IPS-15b (cell line): ENCODE measurements at regions not wholly inside any gene's neighbourhood (a gene's known extent, or its start where the extent isn't known, plus 50 kb on each side); places are given as distances from the start of the nearest gene placed in this dataset.

Source experiments
- H3K27me3 ChIP-seq: one replicate; pipeline ENCODE4 v1.6.1; 2013; ENCODE audit warnings: low read length; ENCODE audit not compliant: control insufficient read depth, insufficient read depth
- H3K36me3 ChIP-seq: one replicate; pipeline ENCODE4 v1.6.1; 2013; ENCODE audit warnings: low read length; ENCODE audit not compliant: control insufficient read depth, insufficient read depth
- H3K4me1 ChIP-seq: one replicate; pipeline ENCODE4 v1.6.1; 2013; ENCODE audit warnings: mild to moderate bottlenecking, low read length; ENCODE audit not compliant: control insufficient read depth, insufficient read depth
- H3K4me3 ChIP-seq: one replicate; pipeline ENCODE4 v1.5.1; 2013; ENCODE audit warnings: low read depth, low read length
- H3K9ac ChIP-seq: one replicate; pipeline ENCODE4 v1.6.1; 2013; ENCODE audit warnings: low read depth, mild to moderate bottlenecking, low read length
- H3K9me3 ChIP-seq: one replicate; pipeline ENCODE4 v1.6.1; 2013; ENCODE audit warnings: mild to moderate bottlenecking, low read length; ENCODE audit not compliant: control insufficient read depth, insufficient read depth

DNA sequence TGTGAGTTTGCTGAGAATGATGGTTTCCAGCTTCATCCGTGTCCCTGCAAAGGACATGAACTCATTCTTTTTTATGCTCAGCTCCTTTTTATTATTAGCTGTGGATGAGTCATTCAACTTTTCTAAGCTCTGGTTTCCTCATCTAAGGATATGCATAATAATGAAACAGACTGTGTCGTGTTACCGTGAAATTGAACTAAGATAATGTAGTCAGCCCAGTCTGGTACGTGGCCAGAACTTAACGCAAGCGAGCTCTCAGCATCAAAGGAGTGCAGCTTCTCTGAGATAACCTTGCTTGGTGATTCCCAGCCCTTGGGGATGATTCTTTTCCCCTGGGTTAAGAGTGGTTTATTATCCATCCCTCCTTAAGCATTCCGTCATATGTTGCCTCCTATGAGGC lies 454.3 kb upstream of the EEF2KMT start:
- H3K4me1 ChIP-seq = no peaks in the 10 kb centered on the region
- H3K9me3 ChIP-seq = no peaks in the 10 kb centered on the region
- H3K9ac ChIP-seq = no peak overlapping the region
- H3K27me3 ChIP-seq = no peaks in the 10 kb centered on the region
- no peak overlapping the region for H3K4me3 ChIP-seq
- no peaks in the 10 kb centered on the region for H3K36me3 ChIP-seq

DNA sequence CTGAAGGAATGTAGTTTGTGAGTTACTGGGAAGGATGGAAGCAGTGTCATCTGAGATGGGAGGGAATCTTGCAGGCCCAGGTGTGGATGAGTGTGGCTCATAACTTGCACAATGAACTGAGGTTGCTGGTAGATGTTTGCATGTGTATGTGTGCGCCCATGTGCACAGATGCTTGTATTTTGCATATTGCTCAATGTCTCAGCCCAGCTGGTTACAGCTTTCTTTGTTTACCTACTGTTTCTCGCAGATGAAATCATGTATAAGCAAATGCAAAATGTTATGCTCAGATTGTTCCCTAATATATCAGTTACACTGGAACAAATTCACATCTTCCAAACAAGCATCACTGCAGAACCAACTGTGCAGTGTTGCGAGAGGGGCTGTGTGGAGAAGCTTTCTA lies 452.2 kb upstream of the EEF2KMT start:
- H3K9ac ChIP-seq = no peak overlapping the region
- no peak overlapping the region for H3K4me3 ChIP-seq

DNA sequence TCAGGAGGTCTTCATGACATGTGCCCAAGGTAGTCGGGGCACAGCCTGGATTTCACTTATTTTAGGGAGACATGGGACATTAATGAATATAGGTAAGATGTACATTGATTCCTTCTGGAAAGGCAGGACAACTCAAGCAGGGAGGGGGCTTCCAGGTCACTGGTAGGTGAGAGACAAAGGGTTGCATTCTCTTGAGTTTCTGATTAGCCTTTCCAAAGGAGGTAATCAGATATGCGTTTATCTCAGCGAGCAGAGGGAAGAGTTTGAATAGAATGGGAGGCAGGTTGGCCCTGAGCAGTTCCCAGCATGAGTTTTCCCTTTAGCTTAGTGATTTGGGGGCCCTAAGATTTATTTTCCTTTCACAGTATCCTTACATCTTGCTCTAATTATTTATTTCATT lies 443.8 kb upstream of the EEF2KMT start:
- Histone ChIP-seq H3K27me3 (no peaks in the 10 kb centered on the region), H3K4me3 (no peak overlapping the region), H3K4me1 (peaks cover 8% of the 10 kb centered on the region), H3K36me3 (no peaks in the 10 kb centered on the region), H3K9ac (no peak overlapping the region), H3K9me3 (no peaks in the 10 kb centered on the region)

More for the DNA sequence above, 452.2 kb upstream of the EEF2KMT start:
- no peaks in the 10 kb centered on the region for H3K36me3 ChIP-seq
- no peaks in the 10 kb centered on the region for H3K4me1 ChIP-seq
- no peaks in the 10 kb centered on the region for H3K27me3 ChIP-seq
- no peaks in the 10 kb centered on the region for H3K9me3 ChIP-seq

DNA sequence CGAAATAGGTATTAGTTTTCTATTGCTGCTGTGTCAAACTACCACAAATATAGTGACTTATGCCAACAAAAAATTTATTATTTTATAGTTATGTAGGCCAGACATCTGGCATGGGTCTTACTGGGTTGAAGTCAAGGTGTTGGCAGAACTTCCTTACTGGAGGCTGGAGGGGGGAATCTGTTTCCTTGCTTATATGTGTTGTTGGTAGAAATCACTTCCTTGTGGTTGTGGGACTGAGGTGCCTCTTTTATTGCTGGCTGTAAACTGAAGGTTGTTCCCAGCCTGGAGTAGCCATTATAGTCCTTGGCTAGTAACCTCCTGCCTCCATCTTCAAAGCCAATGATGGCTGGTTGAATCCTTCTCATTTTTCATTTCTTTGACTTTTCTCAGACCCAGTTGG lies 439.8 kb upstream of the EEF2KMT start:
- Histone ChIP-seq H3K4me3 (no peak overlapping the region), H3K4me1 (peaks cover 5% of the 10 kb centered on the region), H3K9me3 (no peaks in the 10 kb centered on the region), H3K36me3 (no peaks in the 10 kb centered on the region), H3K27me3 (no peaks in the 10 kb centered on the region), H3K9ac (no peak overlapping the region)

DNA sequence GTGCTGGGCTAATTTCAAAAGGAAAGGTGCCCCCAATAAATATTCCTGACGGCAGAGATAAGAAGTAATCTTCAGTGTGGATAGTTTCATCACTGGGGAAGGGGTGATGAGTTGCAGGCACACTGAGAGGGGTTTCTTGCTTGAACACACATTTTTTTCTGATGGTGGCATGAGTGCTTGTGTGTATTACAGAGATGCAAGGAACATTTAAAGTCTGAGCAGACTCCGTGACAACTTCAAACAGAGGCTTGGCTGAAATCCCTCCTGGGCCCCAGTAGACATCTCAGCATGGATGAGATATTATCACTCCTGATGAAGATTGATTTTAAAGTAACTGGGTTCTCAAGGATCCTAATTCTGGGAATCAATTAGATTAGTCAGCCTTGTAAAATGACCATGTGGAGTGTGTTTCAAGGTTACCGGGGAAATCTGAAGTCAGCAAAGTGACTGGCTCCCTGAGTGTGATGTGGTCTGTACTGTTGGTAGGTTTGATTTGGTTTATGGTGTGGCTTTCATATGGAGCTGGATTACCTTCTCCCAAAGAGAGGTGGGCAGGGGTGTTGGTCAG lies 435.8 kb upstream of the EEF2KMT start:
- H3K36me3 ChIP-seq = no peaks in the 10 kb centered on the region
- no peaks in the 10 kb centered on the region for H3K27me3 ChIP-seq
- H3K4me3 ChIP-seq = no peak overlapping the region
- H3K4me1 ChIP-seq = no peaks in the 10 kb centered on the region
- H3K9me3 ChIP-seq = no peaks in the 10 kb centered on the region
- H3K9ac ChIP-seq = no peak overlapping the region

DNA sequence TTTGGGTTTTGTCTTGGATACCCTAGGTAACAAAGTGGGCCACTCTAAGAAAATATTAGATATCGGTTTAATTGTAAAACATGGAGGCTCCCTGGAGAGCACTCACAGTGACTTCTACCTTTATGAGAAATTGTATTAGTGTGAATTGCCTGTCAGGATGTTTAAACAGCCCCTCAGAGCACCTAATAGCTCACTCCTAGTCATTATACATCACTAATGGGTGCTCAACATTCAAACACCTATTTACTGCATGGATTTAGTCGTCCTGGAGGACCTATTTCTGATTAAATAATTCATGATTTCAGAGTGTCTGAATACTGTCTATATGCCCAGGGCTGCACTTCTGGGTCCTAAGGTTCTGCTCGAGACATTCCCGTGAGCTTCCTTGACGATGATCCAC lies 430.2 kb upstream of the EEF2KMT start:
- Histone ChIP-seq H3K9me3 (no peaks in the 10 kb centered on the region), H3K36me3 (no peaks in the 10 kb centered on the region), H3K27me3 (no peaks in the 10 kb centered on the region), H3K4me3 (no peak overlapping the region), H3K9ac (no peak overlapping the region), H3K4me1 (no peaks in the 10 kb centered on the region)

DNA sequence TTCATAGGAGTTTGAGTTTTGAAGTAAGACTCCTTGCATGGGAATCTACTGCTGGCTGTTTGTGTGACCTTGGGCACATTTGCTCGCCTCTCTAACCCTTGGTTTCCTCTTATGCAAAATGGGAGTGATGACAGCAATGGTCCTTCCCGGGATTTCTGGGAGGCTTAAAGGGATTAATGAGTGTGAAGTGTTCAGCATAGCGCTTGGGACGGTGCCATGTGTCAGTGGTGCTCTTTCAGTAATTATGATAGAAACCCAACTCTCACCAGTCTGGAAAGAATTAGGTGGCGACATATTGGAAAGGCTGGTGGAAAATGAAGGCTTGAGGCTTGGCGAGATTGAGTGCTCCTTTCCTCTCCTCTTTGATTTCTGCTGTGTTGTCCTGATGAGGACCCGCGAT lies 429.2 kb upstream of the EEF2KMT start:
- Histone ChIP-seq H3K9ac (no peak overlapping the region), H3K36me3 (no peaks in the 10 kb centered on the region), H3K4me3 (no peak overlapping the region), H3K4me1 (no peaks in the 10 kb centered on the region), H3K9me3 (no peaks in the 10 kb centered on the region), H3K27me3 (no peaks in the 10 kb centered on the region)

DNA sequence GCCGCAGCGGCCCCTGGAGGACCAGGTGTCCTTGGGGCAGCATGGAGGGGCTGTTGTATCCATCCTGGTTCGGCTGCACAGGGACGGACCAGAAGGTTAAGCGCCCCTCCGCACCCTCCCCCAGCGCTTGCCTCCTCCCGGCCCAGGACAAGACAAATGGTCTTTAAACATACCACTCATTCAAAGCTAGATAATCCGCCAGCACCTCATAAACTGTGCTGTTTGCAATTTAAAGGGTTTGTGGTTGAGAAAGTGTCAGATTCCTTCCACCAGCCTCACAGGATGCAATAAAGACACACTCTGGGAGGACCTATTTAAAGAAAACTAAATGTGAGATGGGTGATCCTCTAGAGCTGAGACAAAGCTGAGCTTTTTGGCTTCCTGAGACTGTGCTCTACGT lies 426.2 kb upstream of the EEF2KMT start:
- Histone ChIP-seq H3K9me3 (no peaks in the 10 kb centered on the region), H3K27me3 (no peaks in the 10 kb centered on the region), H3K9ac (no peak overlapping the region), H3K4me3 (no peak overlapping the region), H3K36me3 (no peaks in the 10 kb centered on the region), H3K4me1 (no peaks in the 10 kb centered on the region)

DNA sequence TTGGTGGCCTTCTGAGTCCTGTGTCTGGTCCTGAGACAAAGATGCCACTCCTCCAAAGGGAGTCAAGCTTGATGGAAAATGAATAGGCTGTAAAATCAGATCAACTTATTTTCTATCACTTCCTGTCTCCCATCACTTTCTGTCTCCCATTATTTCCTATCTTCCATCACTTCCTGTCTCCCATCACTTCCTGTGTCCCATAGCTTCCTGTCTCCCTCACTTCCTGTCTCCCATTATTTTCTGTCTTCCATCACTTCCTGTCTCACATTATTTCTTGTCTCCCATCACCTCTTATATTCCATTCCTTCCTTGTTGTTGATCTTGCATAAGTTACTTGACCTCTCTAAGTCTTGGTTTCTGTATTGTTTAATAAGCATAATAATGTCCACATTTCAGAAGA lies 418.5 kb upstream of the EEF2KMT start:
- Histone ChIP-seq H3K9ac (no peak overlapping the region), H3K4me1 (no peaks in the 10 kb centered on the region), H3K4me3 (no peak overlapping the region), H3K27me3 (no peaks in the 10 kb centered on the region), H3K9me3 (no peaks in the 10 kb centered on the region), H3K36me3 (no peaks in the 10 kb centered on the region)

DNA sequence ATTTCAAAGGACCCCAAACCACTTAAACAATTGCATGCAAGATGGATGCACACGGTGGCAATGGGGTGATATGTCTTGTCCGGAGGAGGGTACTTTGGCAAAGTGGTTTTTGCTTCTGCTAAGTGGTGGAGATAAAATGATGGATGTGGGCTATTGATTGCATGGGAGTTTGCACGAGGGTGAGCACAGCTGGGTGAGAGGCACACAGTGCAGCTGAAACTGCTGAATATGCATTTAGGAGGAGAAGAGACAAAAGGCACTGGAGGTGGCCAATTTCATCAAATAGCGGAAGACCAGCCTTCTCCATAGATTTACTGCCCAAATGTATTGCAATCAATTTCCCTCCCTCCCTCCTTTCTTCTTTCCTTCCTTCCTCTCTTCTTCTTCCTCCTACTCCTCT lies 414.4 kb upstream of the EEF2KMT start:
- Histone ChIP-seq H3K9me3 (no peaks in the 10 kb centered on the region), H3K4me3 (no peak overlapping the region), H3K4me1 (no peaks in the 10 kb centered on the region), H3K36me3 (no peaks in the 10 kb centered on the region), H3K27me3 (no peaks in the 10 kb centered on the region), H3K9ac (no peak overlapping the region)

DNA sequence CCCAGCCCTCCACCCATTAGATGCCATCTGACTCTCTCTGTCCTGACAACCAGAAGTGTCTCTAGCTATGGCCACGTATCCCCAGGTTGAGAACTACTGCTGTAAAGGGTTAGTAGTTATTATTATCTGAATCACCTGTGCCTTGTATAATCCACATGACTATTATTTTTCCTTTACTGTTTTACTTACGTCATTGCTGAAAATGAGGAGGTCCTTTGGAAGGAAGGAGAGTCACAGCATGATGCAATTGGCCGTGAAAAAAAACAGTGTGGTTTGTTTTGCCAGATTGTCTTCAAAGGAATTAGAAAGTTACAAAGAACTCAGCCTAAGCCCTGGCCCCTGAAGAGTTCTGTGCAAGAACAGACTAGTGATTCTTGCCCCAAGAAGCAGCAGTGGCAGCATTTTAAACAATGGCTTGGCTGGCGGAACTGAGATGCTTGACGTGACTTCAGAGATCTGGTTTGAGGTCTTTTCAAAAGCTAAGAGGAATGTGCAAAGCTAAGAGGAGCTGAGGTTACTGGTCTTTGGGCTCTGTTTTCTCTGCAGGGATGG lies 413.3 kb upstream of the EEF2KMT start:
- no peak overlapping the region for H3K4me3 ChIP-seq
- H3K4me1 ChIP-seq = peaks cover under 1% of the 10 kb centered on the region
- H3K9ac ChIP-seq = no peak overlapping the region
- no peaks in the 10 kb centered on the region for H3K36me3 ChIP-seq
- no peaks in the 10 kb centered on the region for H3K27me3 ChIP-seq
- H3K9me3 ChIP-seq = no peaks in the 10 kb centered on the region

DNA sequence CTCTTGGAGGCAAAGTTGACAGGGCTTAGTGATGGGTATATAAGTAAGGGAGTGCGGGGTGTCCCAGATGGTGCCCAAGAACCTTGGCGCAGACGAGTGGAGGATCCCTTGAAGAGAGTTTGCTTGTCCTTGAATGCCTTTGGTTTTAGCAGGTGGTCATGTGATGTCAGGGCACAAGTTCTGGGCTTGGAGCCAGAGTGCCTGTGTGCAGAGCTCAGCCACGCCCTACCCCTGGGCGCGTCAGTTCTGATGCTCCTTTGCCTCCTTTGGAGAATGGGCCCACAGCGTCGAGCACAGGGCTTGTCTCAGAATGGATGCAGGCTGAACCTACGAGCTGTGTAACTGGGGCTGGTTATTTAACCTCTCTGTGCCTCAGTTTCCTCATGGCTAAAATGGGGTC lies 412.2 kb upstream of the EEF2KMT start:
- H3K4me3 ChIP-seq = no peak overlapping the region
- no peaks in the 10 kb centered on the region for H3K9me3 ChIP-seq
- H3K27me3 ChIP-seq = no peaks in the 10 kb centered on the region
- H3K4me1 ChIP-seq = peaks cover 3% of the 10 kb centered on the region
- H3K9ac ChIP-seq = no peak overlapping the region
- no peaks in the 10 kb centered on the region for H3K36me3 ChIP-seq
